Coronary artery (tissue), 2 donors: ENCODE measurements at regions not wholly inside any gene's neighbourhood (a gene's known extent, or its start where the extent isn't known, plus 50 kb on each side); places are given as distances from the start of the nearest gene placed in this dataset.

Source experiments
- DNase-seq: peaks from one replicate; pipeline ENCODE4 v3.0.0-alpha.2; 2017; ENCODE audit warnings: low spot score
- H3K27ac ChIP-seq, 2 donors: fragments of 200-600 bp; sonication (generic); one replicate each; pipeline ENCODE4 v1.5.1; 2016 to 2019
- H3K4me3 ChIP-seq: fragments of 200-600 bp; sonication (generic); 2 replicates; pipeline ENCODE4 v1.5.1; 2016; ENCODE audit warnings: mild to moderate bottlenecking, moderate library complexity
- CTCF ChIP-seq: fragments of 200-600 bp; sonication (generic); IDR thresholded peaks from one replicate; pipeline ENCODE4 v1.5.1; 2019; ENCODE audit warnings: antibody characterized with exemption

- no peak for TF ChIP-seq CTCF
- Histone ChIP-seq H3K4me3 (no peak overlapping the region), H3K27ac (no peak overlapping the region)
- no peak for DNase-seq
Observed at GRCh38 chr4:159608436-159608835, 505.6 kb downstream of the RAPGEF2 start.

GRCh38 chr4:159632031-159632430 lies 529.2 kb downstream of the RAPGEF2 start:
- DNase-seq = no peak
- no peak overlapping the region for H3K4me3 ChIP-seq
- H3K27ac ChIP-seq = no peak overlapping the region
- no peak for TF ChIP-seq CTCF

- TF ChIP-seq CTCF = no peak
- H3K27ac ChIP-seq = no peak overlapping the region
- DNase-seq = no peak
- no peak overlapping the region for H3K4me3 ChIP-seq
Observed at GRCh38 chr4:159639671-159640323, 536.9 kb downstream of the RAPGEF2 start.

GRCh38 chr4:159649237-159649636 lies 546.4 kb downstream of the RAPGEF2 start:
- DNase-seq = no peak
- H3K4me3 ChIP-seq = no peak overlapping the region
- TF ChIP-seq CTCF = no peak
- H3K27ac ChIP-seq = no peak overlapping the region

GRCh38 chr4:159652871-159653270 lies 550.0 kb downstream of the RAPGEF2 start:
- TF ChIP-seq CTCF = no peak
- Histone ChIP-seq H3K27ac (no peak overlapping the region), H3K4me3 (no peak overlapping the region)
- no peak for DNase-seq

- no peak overlapping the region for H3K27ac ChIP-seq
- no peak for TF ChIP-seq CTCF
- no peak for DNase-seq
- no peak overlapping the region for H3K4me3 ChIP-seq
Observed at GRCh38 chr4:159655547-159655946, 552.7 kb downstream of the RAPGEF2 start.

GRCh38 chr4:159669094-159669493 lies 566.2 kb downstream of the RAPGEF2 start:
- DNase-seq = no peak
- no peak overlapping the region for H3K27ac ChIP-seq
- H3K4me3 ChIP-seq = no peak overlapping the region
- no peak for TF ChIP-seq CTCF
